Upper lobe of right lung (tissue), 1 donor: ENCODE measurements at regions not wholly inside any gene's neighbourhood (a gene's known extent, or its start where the extent isn't known, plus 50 kb on each side); places are given as distances from the start of the nearest gene placed in this dataset.

Experiments used
- ATAC-seq: fragments of 200-7000 bp; cut with Tn5 transposase; one replicate; pipeline ENCODE4 v1.9.1; 2020; ENCODE audit warnings: mild to moderate bottlenecking, moderate library complexity
- DNase-seq: peaks from one replicate; pipeline ENCODE4 v3.0.0-alpha.2; 2020
- H3K27ac ChIP-seq: fragments of 200-600 bp; one replicate; pipeline ENCODE4 v1.8.0; 2022
- H3K27me3 ChIP-seq: fragments of 200-600 bp; one replicate; pipeline ENCODE4 v1.8.0; 2022; ENCODE audit warnings: mild to moderate bottlenecking
- H3K36me3 ChIP-seq: fragments of 200-600 bp; one replicate; pipeline ENCODE4 v1.8.0; 2022
- H3K4me1 ChIP-seq: fragments of 200-600 bp; one replicate; pipeline ENCODE4 v1.8.0; 2022
- H3K4me3 ChIP-seq: fragments of 200-600 bp; one replicate; pipeline ENCODE4 v1.8.0; 2022; ENCODE audit warnings: mild to moderate bottlenecking
- H3K9me3 ChIP-seq: fragments of 200-600 bp; one replicate; pipeline ENCODE4 v1.8.0; 2022
- CTCF ChIP-seq: fragments of 200-600 bp; IDR thresholded peaks from one replicate; pipeline ENCODE4 v1.8.0; 2022; ENCODE audit warnings: antibody characterized with exemption
- intact Hi-C: fragments of 100-400 bp; cut with DNase I; formaldehyde crosslinking; loops from one replicate; pipeline ENCODE4 v1.11.0; 2022
- donor health status: DM: no; HTN: yes; CAD: no; lungs with severe emphysema.

- no peaks in the 10 kb centered on the region for H3K36me3 ChIP-seq
- no peaks in the 10 kb centered on the region for H3K27me3 ChIP-seq
- no peak overlapping the region for H3K4me3 ChIP-seq
- H3K4me1 ChIP-seq, result no peaks in the 10 kb centered on the region
- H3K27ac ChIP-seq, result no peak overlapping the region
- ATAC-seq (no peak), DNase-seq (no peak)
- TF ChIP-seq CTCF, result no peak
- intact Hi-C loops, result no loop called here
- H3K9me3 ChIP-seq, result no peaks in the 10 kb centered on the region
Observed at GRCh38 chr10:93180482-93180931, 106.8 kb downstream of the CYP26A1 start.

- intact Hi-C loops, result no loop called here
- no peaks in the 10 kb centered on the region for H3K9me3 ChIP-seq
- no peak for TF ChIP-seq CTCF
- DNase-seq (no peak), ATAC-seq (peak; percentile 35)
- H3K27ac ChIP-seq, result no peak overlapping the region
- no peak overlapping the region for H3K4me3 ChIP-seq
- H3K27me3 ChIP-seq, result no peaks in the 10 kb centered on the region
- H3K36me3 ChIP-seq, result no peaks in the 10 kb centered on the region
- no peaks in the 10 kb centered on the region for H3K4me1 ChIP-seq
Observed at GRCh38 chr10:93181271-93182048, 107.8 kb downstream of the CYP26A1 start.

- H3K36me3 ChIP-seq, result no peaks in the 10 kb centered on the region
- H3K4me3 ChIP-seq, result no peak overlapping the region
- TF ChIP-seq CTCF, result no peak
- intact Hi-C loops, result no loop called here
- H3K9me3 ChIP-seq, result no peaks in the 10 kb centered on the region
- DNase-seq (no peak), ATAC-seq (no peak)
- H3K27me3 ChIP-seq, result no peaks in the 10 kb centered on the region
- H3K4me1 ChIP-seq, result no peaks in the 10 kb centered on the region
- H3K27ac ChIP-seq, result no peak overlapping the region
Observed at GRCh38 chr10:93182049-93182327, 108.3 kb downstream of the CYP26A1 start.

- Histone ChIP-seq H3K36me3 (no peaks in the 10 kb centered on the region), H3K27me3 (no peaks in the 10 kb centered on the region), H3K9me3 (no peaks in the 10 kb centered on the region), H3K4me1 (no peaks in the 10 kb centered on the region), H3K4me3 (no peak overlapping the region), H3K27ac (no peak overlapping the region)
- intact Hi-C loops, result no loop called here
- ATAC-seq, result no peak
- no peak for TF ChIP-seq CTCF
- no peak for DNase-seq
Observed at GRCh38 chr10:93182790-93183189, 109.1 kb downstream of the CYP26A1 start.

GRCh38 chr10:93186653-93187052 lies 113.0 kb downstream of the CYP26A1 start:
- intact Hi-C loops, result no loop called here
- no peak for ATAC-seq
- Histone ChIP-seq H3K27ac (no peak overlapping the region), H3K9me3 (no peaks in the 10 kb centered on the region), H3K36me3 (no peaks in the 10 kb centered on the region), H3K4me1 (no peaks in the 10 kb centered on the region), H3K4me3 (no peak overlapping the region), H3K27me3 (no peaks in the 10 kb centered on the region)
- DNase-seq, result no peak
- TF ChIP-seq CTCF, result no peak

- no peak for ATAC-seq
- H3K27ac ChIP-seq, result no peak overlapping the region
- no peak for DNase-seq
Observed at GRCh38 chr10:93189944-93190343, 116.3 kb downstream of the CYP26A1 start.

More at GRCh38 chr10:93189944-93190343, 116.3 kb downstream of the CYP26A1 start:
- intact Hi-C loops, result no loop called here
- Histone ChIP-seq H3K9me3 (no peaks in the 10 kb centered on the region), H3K27me3 (peaks cover 3% of the 10 kb centered on the region), H3K4me3 (no peak overlapping the region), H3K4me1 (no peaks in the 10 kb centered on the region), H3K36me3 (no peaks in the 10 kb centered on the region)
- no peak for TF ChIP-seq CTCF
